IMR-90 (cell line): ENCODE measurements at regions not wholly inside any gene's neighbourhood (a gene's known extent, or its start where the extent isn't known, plus 50 kb on each side); places are given as distances from the start of the nearest gene placed in this dataset.

ENCODE experiments used
- ATAC-seq: fragments of 200-7000 bp; cut with Tn5 transposase; 2 replicates; pipeline ENCODE4 v1.9.1; 2020; ENCODE audit warnings: low read depth, mild to moderate bottlenecking, moderate library complexity
- BruUV-seq: library from RNA; stranded (reverse); fragments of 400-500 nt; replicated peaks from 2 replicates; lab custom pipeline; 2021; lab: Mats Ljungman, UMichigan
- CTCF ChIA-PET: fragments of 300-600 bp; formaldehyde crosslinking; extraction: SDS; loops from one replicate; lab custom pipeline; 2021; ENCODE audit warnings: antibody characterized with exemption; lab: Yijun Ruan, JAX
- POLR2A ChIA-PET: fragments of 300-600 bp; sonication (Branson Sonifier 250); formaldehyde crosslinking; loops from one replicate; lab custom pipeline; 2022; ENCODE audit warnings: antibody characterized with exemption; ENCODE audit not compliant: unreplicated experiment; lab: Charles Lee
- DNase-seq: peaks from one replicate; pipeline ENCODE4 v3.0.0; 2013
- H2AFZ ChIP-seq: replicated peaks from 2 replicates; pipeline ENCODE3; 2013; ENCODE audit warnings: low read length, mild to moderate bottlenecking; ENCODE audit not compliant: poor library complexity
- H2AK5ac ChIP-seq: 2 replicates; pipeline ENCODE4 v1.6.1; 2013; ENCODE audit warnings: low read depth, low read length, inconsistent platforms
- H2AK9ac ChIP-seq: replicated peaks from 2 replicates; pipeline ENCODE3; 2013; ENCODE audit warnings: mild to moderate bottlenecking, low read depth, low read length, moderate library complexity; ENCODE audit not compliant: poor library complexity
- H2BK120ac ChIP-seq: 2 replicates; pipeline ENCODE4 v1.6.1; 2013; ENCODE audit warnings: low read depth, low read length, inconsistent platforms
- H2BK15ac ChIP-seq: 3 replicates; pipeline ENCODE4 v1.6.1; 2013; ENCODE audit warnings: low read depth, low read length, inconsistent platforms
- H2BK20ac ChIP-seq: 2 replicates; pipeline ENCODE4 v1.6.1; 2013; ENCODE audit warnings: low read depth, mild to moderate bottlenecking, inconsistent platforms, low read length, moderate library complexity
- H2BK5ac ChIP-seq: 2 replicates; pipeline ENCODE4 v1.6.1; 2013; ENCODE audit warnings: mild to moderate bottlenecking, low read depth, low read length, inconsistent platforms; ENCODE audit not compliant: poor library complexity, severe bottlenecking
- H3K14ac ChIP-seq: replicated peaks from 2 replicates; pipeline ENCODE4 v1.6.1; 2013; ENCODE audit warnings: low read depth, low read length, inconsistent platforms
- H3K18ac ChIP-seq: 2 replicates; pipeline ENCODE4 v1.6.1; 2013; ENCODE audit warnings: low read depth, low read length, control low read depth
- H3K23ac ChIP-seq: 2 replicates; pipeline ENCODE4 v1.6.1; 2013; ENCODE audit warnings: low read depth, low read length, inconsistent platforms
- H3K27ac ChIP-seq: 2 replicates; pipeline ENCODE4 v1.5.1; 2013; ENCODE audit warnings: mild to moderate bottlenecking, control low read depth, low read length; ENCODE audit not compliant: insufficient read depth
- H3K27me3 ChIP-seq: 2 replicates; pipeline ENCODE4 v1.6.1; 2013; ENCODE audit warnings: low read length; ENCODE audit not compliant: control insufficient read depth, insufficient read depth
- H3K36me3 ChIP-seq: 2 replicates; pipeline ENCODE4 v1.6.1; 2013; ENCODE audit warnings: low read length, mixed read lengths; ENCODE audit not compliant: control insufficient read depth, insufficient read depth
- H3K4ac ChIP-seq: 2 replicates; pipeline ENCODE4 v1.6.1; 2013; ENCODE audit warnings: low read depth, low read length, inconsistent platforms
- H3K4me1 ChIP-seq: 2 replicates; pipeline ENCODE4 v1.6.1; 2013; ENCODE audit warnings: low read length, mixed read lengths; ENCODE audit not compliant: control insufficient read depth, insufficient read depth
- H3K4me2 ChIP-seq: 2 replicates; pipeline ENCODE4 v1.6.1; 2013; ENCODE audit warnings: low read depth, mild to moderate bottlenecking, control low read depth, low read length, moderate library complexity
- H3K4me3 ChIP-seq: 2 replicates; pipeline ENCODE4 v1.5.1; 2013; ENCODE audit warnings: low read depth, mild to moderate bottlenecking, control low read depth, low read length, moderate library complexity; ENCODE audit not compliant: insufficient read depth
- H3K56ac ChIP-seq: 2 replicates; pipeline ENCODE4 v1.6.1; 2013; ENCODE audit warnings: low read length, inconsistent platforms; ENCODE audit not compliant: insufficient read depth; ENCODE audit errors: extremely low read depth
- H3K79me1 ChIP-seq, 2 experiments: 2 replicates each; pipeline ENCODE4 v1.6.1; 2013; ENCODE audit warnings: low read length in 2 of 2, inconsistent platforms in 1 of 2, low read depth in 1 of 2
- H3K9ac ChIP-seq: 2 replicates; pipeline ENCODE4 v1.6.1; 2013; ENCODE audit warnings: low read depth, low read length, control low read depth
- H3K9me1 ChIP-seq: 2 replicates; pipeline ENCODE4 v1.6.1; 2013; ENCODE audit warnings: low read length, inconsistent platforms; ENCODE audit not compliant: insufficient read depth
- H3K9me3 ChIP-seq: 2 replicates; pipeline ENCODE4 v1.6.1; 2013; ENCODE audit warnings: low read length; ENCODE audit not compliant: control insufficient read depth, insufficient read depth
- H4K20me1 ChIP-seq: 2 replicates; pipeline ENCODE4 v1.6.1; 2013; ENCODE audit warnings: low read length, inconsistent platforms; ENCODE audit not compliant: insufficient read depth
- H4K5ac ChIP-seq: 2 replicates; pipeline ENCODE4 v1.6.1; 2013; ENCODE audit warnings: mild to moderate bottlenecking, low read depth, low read length, control low read depth
- H4K8ac ChIP-seq, 2 experiments: 2 replicates each; pipeline ENCODE4 v1.6.1; 2013; ENCODE audit warnings: low read depth in 2 of 2, low read length in 2 of 2, control low read depth in 1 of 2, inconsistent platforms in 1 of 2
- H4K91ac ChIP-seq: 2 replicates; pipeline ENCODE4 v1.6.1; 2013; ENCODE audit warnings: low read depth, low read length, inconsistent platforms; ENCODE audit not compliant: insufficient read depth
- BHLHE40 ChIP-seq: fragments of 150-350 bp; IDR thresholded peaks from 2 replicates; pipeline ENCODE4 v1.6.1; 2016; ENCODE audit warnings: mild to moderate bottlenecking, low read depth, low read length
- CEBPB ChIP-seq: IDR thresholded peaks from 2 replicates; pipeline ENCODE4 v1.6.1; 2012; ENCODE audit warnings: low read depth, low read length, improper control_type of control experiment
- CHD1 ChIP-seq: IDR thresholded peaks from 2 replicates; pipeline ENCODE4 v1.6.1; 2012; ENCODE audit warnings: low read depth, low read length, improper control_type of control experiment
- FOS ChIP-seq: fragments of 150-350 bp; IDR thresholded peaks from 2 replicates; pipeline ENCODE4 v1.6.1; 2016; ENCODE audit warnings: low read depth, low read length
- MAFK ChIP-seq: IDR thresholded peaks from 2 replicates; pipeline ENCODE4 v1.6.1; 2012; ENCODE audit warnings: low read depth, low read length, improper control_type of control experiment
- MAZ ChIP-seq: IDR thresholded peaks from 2 replicates; pipeline ENCODE4 v1.6.1; 2012; ENCODE audit warnings: low read depth, mild to moderate bottlenecking, low read length, improper control_type of control experiment, moderate library complexity, borderline replicate concordance
- MXI1 ChIP-seq: IDR thresholded peaks from 2 replicates; pipeline ENCODE4 v1.6.1; 2012; ENCODE audit warnings: low read depth, mild to moderate bottlenecking, low read length, moderate library complexity, borderline replicate concordance
- NFE2L2 ChIP-seq: fragments of 150-350 bp; IDR thresholded peaks from 2 replicates; pipeline ENCODE4 v1.6.1; 2016; ENCODE audit warnings: low read depth, mild to moderate bottlenecking, low read length
- POLR2A ChIP-seq: IDR thresholded peaks from 2 replicates; pipeline ENCODE4 v1.6.1; 2012; ENCODE audit warnings: mild to moderate bottlenecking, low read depth, low read length
- RAD21 ChIP-seq: IDR thresholded peaks from 2 replicates; pipeline ENCODE4 v1.6.1; 2012; ENCODE audit warnings: low read length, improper control_type of control experiment
- RCOR1 ChIP-seq: IDR thresholded peaks from 2 replicates; pipeline ENCODE4 v1.6.1; 2012; ENCODE audit warnings: mild to moderate bottlenecking, low read length, improper control_type of control experiment; ENCODE audit not compliant: insufficient replicate concordance
- RFX5 ChIP-seq: IDR thresholded peaks from 2 replicates; pipeline ENCODE4 v1.8.0; 2012; ENCODE audit warnings: low read depth, mild to moderate bottlenecking, low read length, moderate library complexity
- SMC3 ChIP-seq: fragments of 150-350 bp; IDR thresholded peaks from 2 replicates; pipeline ENCODE4 v1.6.1; 2016; ENCODE audit warnings: low read depth, mild to moderate bottlenecking, antibody characterized with exemption, low read length, moderate library complexity
- WGBS, 2 experiments: methylation state at CpG; one replicate each; pipeline versions ENCODE4 v1.1.5 to v1.1.7; 2013; ENCODE audit warnings: missing lambda C conversion rate in 2 of 2; ENCODE audit not compliant: insufficient read length in 1 of 2; ENCODE audit errors: extremely low coverage in 2 of 2; 5-methylcytosine and 5-hydroxymethylcytosine counted together
- dilution Hi-C: fragments of 300-500 bp; cut with HindIII; formaldehyde crosslinking; loops from one replicate; pipeline ENCODE4 v1.14.3; 2018; ENCODE audit warnings: low sequenced_read_pairs; ENCODE audit not compliant: unreplicated experiment
- in situ Hi-C: fragments of 300-500 bp; cut with MboI; formaldehyde crosslinking; loops from 3 replicates; pipeline ENCODE4 v1.14.3; 2019; ENCODE audit warnings: low sequenced_read_pairs, inconsistent platforms, mixed read lengths
- intact Hi-C: fragments of 100-400 bp; cut with micrococcal nuclease; formaldehyde crosslinking; loops from 2 replicates; pipeline ENCODE4 v1.10.0; 2022
- TF ChIP-seq, protein P1 (sequence below): fragments of 150-350 bp; IDR thresholded peaks from 2 replicates; pipeline ENCODE4 v1.6.1; 2016; ENCODE audit warnings: low read depth, mild to moderate bottlenecking, low read length, moderate library complexity, borderline replicate concordance
- TF ChIP-seq, protein P2 (sequence below): fragments of 150-350 bp; IDR thresholded peaks from 2 replicates; pipeline ENCODE4 v1.6.1; 2017; ENCODE audit warnings: mild to moderate bottlenecking, antibody characterized with exemption, low read length, low read depth
- TF ChIP-seq, protein P3 (sequence below): conservative IDR thresholded peaks from 2 replicates; pipeline ENCODE4 v1.5.1; 2012; ENCODE audit warnings: mild to moderate bottlenecking, low read depth, low read length, improper control_type of control experiment

DNA sequence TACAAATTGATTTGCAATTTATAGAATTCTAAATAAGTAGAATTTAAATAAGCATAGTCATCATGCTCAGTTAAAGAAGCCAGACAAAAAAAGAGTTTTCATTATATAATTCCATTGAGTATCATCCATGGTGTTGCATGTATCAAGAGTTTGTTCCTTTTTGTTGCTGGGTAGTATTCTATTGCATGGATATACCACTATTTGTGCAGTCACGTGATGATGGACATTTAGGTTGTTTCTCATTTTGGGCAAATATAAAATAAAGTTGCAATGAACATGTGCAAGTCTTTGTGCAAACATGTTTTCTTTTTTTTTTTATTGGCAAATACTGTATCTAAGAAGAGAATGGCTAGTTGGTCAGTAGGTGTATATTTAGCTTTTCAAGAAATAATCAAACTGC, 186.2 kb upstream of the FRMD6 start:
- no peak overlapping the region for H3K4me2 ChIP-seq
- POLR2A ChIA-PET = no interaction called here

More for the DNA sequence above, 186.2 kb upstream of the FRMD6 start:
- no peaks in the 10 kb centered on the region for H3K27me3 ChIP-seq
- DNase-seq (no peak), ATAC-seq (no peak)
- dilution Hi-C loops = no loop called here
- TF ChIP-seq, protein P1, sequence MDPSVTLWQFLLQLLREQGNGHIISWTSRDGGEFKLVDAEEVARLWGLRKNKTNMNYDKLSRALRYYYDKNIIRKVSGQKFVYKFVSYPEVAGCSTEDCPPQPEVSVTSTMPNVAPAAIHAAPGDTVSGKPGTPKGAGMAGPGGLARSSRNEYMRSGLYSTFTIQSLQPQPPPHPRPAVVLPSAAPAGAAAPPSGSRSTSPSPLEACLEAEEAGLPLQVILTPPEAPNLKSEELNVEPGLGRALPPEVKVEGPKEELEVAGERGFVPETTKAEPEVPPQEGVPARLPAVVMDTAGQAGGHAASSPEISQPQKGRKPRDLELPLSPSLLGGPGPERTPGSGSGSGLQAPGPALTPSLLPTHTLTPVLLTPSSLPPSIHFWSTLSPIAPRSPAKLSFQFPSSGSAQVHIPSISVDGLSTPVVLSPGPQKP = no peak
- no peak for TF ChIP-seq MXI1
- no peak for TF ChIP-seq MAZ
- TF ChIP-seq SMC3 = no peak
- TF ChIP-seq POLR2A = no peak
- no peak for TF ChIP-seq CEBPB
- no peak for TF ChIP-seq RCOR1
- no peak for TF ChIP-seq BHLHE40
- no peak for TF ChIP-seq MAFK
- TF ChIP-seq, protein P2, sequence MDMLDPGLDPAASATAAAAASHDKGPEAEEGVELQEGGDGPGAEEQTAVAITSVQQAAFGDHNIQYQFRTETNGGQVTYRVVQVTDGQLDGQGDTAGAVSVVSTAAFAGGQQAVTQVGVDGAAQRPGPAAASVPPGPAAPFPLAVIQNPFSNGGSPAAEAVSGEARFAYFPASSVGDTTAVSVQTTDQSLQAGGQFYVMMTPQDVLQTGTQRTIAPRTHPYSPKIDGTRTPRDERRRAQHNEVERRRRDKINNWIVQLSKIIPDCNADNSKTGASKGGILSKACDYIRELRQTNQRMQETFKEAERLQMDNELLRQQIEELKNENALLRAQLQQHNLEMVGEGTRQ = no peak
- TF ChIP-seq RFX5 = no peak
- TF ChIP-seq NFE2L2 = no peak
- no peak for TF ChIP-seq RAD21
- TF ChIP-seq, protein P3, sequence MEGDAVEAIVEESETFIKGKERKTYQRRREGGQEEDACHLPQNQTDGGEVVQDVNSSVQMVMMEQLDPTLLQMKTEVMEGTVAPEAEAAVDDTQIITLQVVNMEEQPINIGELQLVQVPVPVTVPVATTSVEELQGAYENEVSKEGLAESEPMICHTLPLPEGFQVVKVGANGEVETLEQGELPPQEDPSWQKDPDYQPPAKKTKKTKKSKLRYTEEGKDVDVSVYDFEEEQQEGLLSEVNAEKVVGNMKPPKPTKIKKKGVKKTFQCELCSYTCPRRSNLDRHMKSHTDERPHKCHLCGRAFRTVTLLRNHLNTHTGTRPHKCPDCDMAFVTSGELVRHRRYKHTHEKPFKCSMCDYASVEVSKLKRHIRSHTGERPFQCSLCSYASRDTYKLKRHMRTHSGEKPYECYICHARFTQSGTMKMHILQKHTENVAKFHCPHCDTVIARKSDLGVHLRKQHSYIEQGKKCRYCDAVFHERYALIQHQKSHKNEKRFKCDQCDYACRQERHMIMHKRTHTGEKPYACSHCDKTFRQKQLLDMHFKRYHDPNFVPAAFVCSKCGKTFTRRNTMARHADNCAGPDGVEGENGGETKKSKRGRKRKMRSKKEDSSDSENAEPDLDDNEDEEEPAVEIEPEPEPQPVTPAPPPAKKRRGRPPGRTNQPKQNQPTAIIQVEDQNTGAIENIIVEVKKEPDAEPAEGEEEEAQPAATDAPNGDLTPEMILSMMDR = no peak
- no peak for TF ChIP-seq CHD1
- no peak for TF ChIP-seq FOS
- no TSS peak for BruUV-seq
- no peak overlapping the region for H3K27ac ChIP-seq
- no peak overlapping the region for H4K8ac ChIP-seq
- no peaks in the 10 kb centered on the region for H4K20me1 ChIP-seq
- CTCF ChIA-PET = no interaction called here
- no peak overlapping the region for H2AFZ ChIP-seq
- H3K23ac ChIP-seq = no peak overlapping the region
- H2BK120ac ChIP-seq = no peak overlapping the region
- H3K4me3 ChIP-seq = no peak overlapping the region
- H3K9me1 ChIP-seq = no peaks in the 10 kb centered on the region
- WGBS, 2 experiments = no CpG with 5 or more reads among the region's 1 CpG
- no peak overlapping the region for H3K18ac ChIP-seq
- no peak overlapping the region for H2AK5ac ChIP-seq
- no peak overlapping the region for H2BK15ac ChIP-seq
- no peak overlapping the region for H3K14ac ChIP-seq
- H4K91ac ChIP-seq = no peak overlapping the region
- no peak overlapping the region for H2AK9ac ChIP-seq
- no peak overlapping the region for H3K56ac ChIP-seq
- intact Hi-C loops = no loop called here
- in situ Hi-C loops = no loop called here
- no peaks in the 10 kb centered on the region for H3K36me3 ChIP-seq
- H3K4me1 ChIP-seq = 0 out of 2 replicates have a peak, but pooled peaks cover 1% of the 10 kb centered on the region
- no peak overlapping the region for H4K5ac ChIP-seq
- H3K9ac ChIP-seq = no peak overlapping the region
- H3K79me1 ChIP-seq = no peaks in the 10 kb centered on the region
- H3K9me3 ChIP-seq = no peaks in the 10 kb centered on the region
- no peak overlapping the region for H3K4ac ChIP-seq
- no peak overlapping the region for H2BK5ac ChIP-seq
- H2BK20ac ChIP-seq = no peak overlapping the region
